Activated T-cell treated with anti-CD3 and anti-CD28 coated beads, Interleukin-2, amount 50 U/mL, for 24 hours (primary cell): ENCODE measurements at regions not wholly inside any gene's neighbourhood (a gene's known extent, or its start where the extent isn't known, plus 50 kb on each side); places are given as distances from the start of the nearest gene placed in this dataset.

Experiments used
- DNase-seq: peaks from one replicate; pipeline ENCODE4 v3.0.0-alpha.2; 2020
- H3K27ac Mint-ChIP-seq: 2 replicates; pipeline ENCODE4 v1.8.0; 2020; ENCODE audit warnings: mild to moderate bottlenecking, mixed read lengths
- H3K27me3 Mint-ChIP-seq: 2 replicates; pipeline ENCODE4 v1.8.0; 2020; ENCODE audit warnings: mixed read lengths
- H3K36me3 Mint-ChIP-seq: 2 replicates; pipeline ENCODE4 v1.8.0; 2020; ENCODE audit warnings: low read depth, mixed read lengths
- H3K4me1 Mint-ChIP-seq: 2 replicates; pipeline ENCODE4 v1.8.0; 2020; ENCODE audit warnings: low read depth, mixed read lengths
- H3K4me3 Mint-ChIP-seq: 2 replicates; pipeline ENCODE4 v1.8.0; 2020; ENCODE audit warnings: mild to moderate bottlenecking, moderate library complexity, mixed read lengths
- H3K9me3 Mint-ChIP-seq: 2 replicates; pipeline ENCODE4 v1.8.0; 2020; ENCODE audit warnings: mixed read lengths

DNA sequence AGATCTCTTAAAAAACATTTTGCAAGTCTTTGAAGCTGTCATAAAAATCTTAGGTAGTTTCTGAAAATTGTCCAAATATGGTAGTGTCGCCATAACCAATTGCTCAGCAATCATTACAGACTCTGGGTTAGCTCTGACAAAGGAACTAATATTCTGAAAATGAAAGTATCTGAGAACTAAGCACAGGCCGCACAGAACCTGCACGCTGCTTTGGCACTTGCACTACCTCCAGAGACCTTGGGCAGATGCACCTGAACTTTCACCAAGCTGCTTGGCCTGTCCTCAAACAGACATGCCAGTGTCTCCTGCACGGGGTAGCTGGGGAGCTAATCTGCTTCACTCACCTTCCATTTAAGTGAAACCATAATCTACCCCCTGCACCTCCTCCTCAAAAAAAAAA is 317.0 kb downstream of the MAF start:
- no peaks in the 10 kb centered on the region for H3K9me3 Mint-ChIP-seq
- H3K36me3 Mint-ChIP-seq = peaks cover 2% of the 10 kb centered on the region
- peak; percentile 45 for DNase-seq
- peak overlapping the region; percentile 85 for H3K27ac Mint-ChIP-seq
- peaks cover 10% of the 10 kb centered on the region for H3K27me3 Mint-ChIP-seq
- H3K4me3 Mint-ChIP-seq = peak overlapping the region; percentile 34
- H3K4me1 Mint-ChIP-seq = peaks cover 85% of the 10 kb centered on the region

DNA sequence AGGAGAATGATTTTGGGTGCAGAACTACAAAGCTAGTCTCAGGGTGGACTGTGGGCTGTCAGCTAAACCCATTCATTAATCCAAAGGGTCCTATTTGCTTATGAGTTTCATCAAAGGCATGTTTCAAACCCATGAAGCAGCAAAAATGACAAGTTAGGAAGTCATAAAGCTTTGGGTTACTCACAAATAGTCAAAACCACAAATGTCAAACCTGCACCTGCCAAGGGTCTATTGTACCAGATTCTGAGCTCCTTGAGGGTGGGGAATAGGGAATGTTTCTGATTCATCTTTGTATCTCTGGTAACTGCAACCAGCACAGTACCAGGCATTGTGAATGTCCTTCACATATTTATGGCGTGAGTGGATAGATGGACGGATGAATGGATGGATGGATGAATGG is 317.7 kb downstream of the MAF start:
- no peaks in the 10 kb centered on the region for H3K9me3 Mint-ChIP-seq
- H3K4me1 Mint-ChIP-seq = peaks cover 87% of the 10 kb centered on the region
- H3K36me3 Mint-ChIP-seq = peaks cover 2% of the 10 kb centered on the region
- DNase-seq = no peak
- H3K27ac Mint-ChIP-seq = peak overlapping the region; percentile 85
- peaks cover 10% of the 10 kb centered on the region for H3K27me3 Mint-ChIP-seq
- peak overlapping the region; percentile 51 for H3K4me3 Mint-ChIP-seq

DNA sequence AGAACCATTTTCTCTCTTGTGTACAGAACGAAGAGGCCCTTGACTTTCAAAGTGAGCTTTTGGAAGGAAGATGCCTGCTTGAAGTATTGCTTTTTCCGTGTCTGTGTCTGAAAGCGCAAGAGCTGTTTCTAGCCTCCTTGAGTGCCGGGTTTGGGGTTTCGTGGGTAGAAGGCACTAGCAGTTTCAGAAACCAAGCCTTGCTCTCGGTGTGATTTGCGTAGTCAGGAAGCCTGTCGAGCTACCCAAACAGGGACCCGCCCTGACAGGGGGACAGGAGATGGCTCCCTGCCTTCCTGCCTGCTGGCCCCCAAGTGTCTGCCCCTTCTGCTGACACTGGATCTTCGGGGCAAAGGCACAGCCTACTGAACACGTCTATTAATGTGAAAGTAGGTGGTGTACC is 322.0 kb downstream of the MAF start:
- Mint-ChIP-seq H3K4me3 (peak overlapping the region; percentile 61), H3K27me3 (peaks cover 29% of the 10 kb centered on the region), H3K9me3 (no peaks in the 10 kb centered on the region), H3K4me1 (peaks cover 71% of the 10 kb centered on the region), H3K36me3 (no peaks in the 10 kb centered on the region), H3K27ac (peak overlapping the region; percentile 92)
- peak; percentile 70 for DNase-seq

DNA sequence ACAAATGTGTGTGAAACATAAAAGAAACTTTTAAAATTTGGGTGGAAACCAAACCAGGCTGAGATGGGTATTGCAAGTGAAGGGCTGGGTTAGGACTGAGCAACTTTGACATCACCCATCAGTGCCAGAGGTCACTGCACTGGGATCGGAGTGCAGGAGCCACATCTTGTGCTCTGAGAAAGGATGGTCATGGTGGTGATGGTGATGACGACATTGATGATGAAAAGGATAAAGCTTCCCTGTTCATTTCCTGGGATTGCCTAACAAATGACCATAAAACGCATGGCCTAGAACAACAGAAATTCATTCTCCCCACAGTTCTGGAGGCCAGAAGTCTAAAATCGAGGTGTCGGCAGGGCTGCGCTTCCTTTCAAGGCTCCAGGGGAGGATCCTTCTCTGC is 324.0 kb downstream of the MAF start:
- Mint-ChIP-seq H3K27me3 (peaks cover 33% of the 10 kb centered on the region), H3K36me3 (no peaks in the 10 kb centered on the region), H3K27ac (no peak overlapping the region), H3K4me1 (peaks cover 71% of the 10 kb centered on the region), H3K9me3 (no peaks in the 10 kb centered on the region), H3K4me3 (no peak overlapping the region)
- DNase-seq = no peak

DNA sequence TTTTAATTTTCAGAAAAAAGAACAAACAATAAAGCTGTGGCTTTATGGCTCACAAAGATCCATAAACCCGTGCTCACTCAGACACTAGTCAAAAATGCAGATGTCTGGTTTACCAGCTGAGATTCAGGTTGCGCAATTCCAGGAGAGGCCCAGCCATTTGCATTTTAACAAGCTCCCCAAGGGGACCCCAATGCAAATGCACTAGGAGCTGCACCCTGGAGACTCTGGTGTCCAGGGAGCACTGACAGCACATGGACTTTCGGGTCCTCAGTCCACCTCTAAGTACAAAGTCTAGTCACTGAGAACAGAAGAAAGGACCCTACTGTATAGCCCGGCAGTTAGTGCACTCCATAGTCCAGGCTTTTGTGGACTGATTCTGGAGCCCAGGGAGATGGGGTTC is 326.3 kb downstream of the MAF start:
- H3K4me1 Mint-ChIP-seq = peaks cover 72% of the 10 kb centered on the region
- H3K27me3 Mint-ChIP-seq = peaks cover 28% of the 10 kb centered on the region
- no peak for DNase-seq
- H3K36me3 Mint-ChIP-seq = no peaks in the 10 kb centered on the region
- no peak overlapping the region for H3K27ac Mint-ChIP-seq
- no peaks in the 10 kb centered on the region for H3K9me3 Mint-ChIP-seq
- no peak overlapping the region for H3K4me3 Mint-ChIP-seq

DNA sequence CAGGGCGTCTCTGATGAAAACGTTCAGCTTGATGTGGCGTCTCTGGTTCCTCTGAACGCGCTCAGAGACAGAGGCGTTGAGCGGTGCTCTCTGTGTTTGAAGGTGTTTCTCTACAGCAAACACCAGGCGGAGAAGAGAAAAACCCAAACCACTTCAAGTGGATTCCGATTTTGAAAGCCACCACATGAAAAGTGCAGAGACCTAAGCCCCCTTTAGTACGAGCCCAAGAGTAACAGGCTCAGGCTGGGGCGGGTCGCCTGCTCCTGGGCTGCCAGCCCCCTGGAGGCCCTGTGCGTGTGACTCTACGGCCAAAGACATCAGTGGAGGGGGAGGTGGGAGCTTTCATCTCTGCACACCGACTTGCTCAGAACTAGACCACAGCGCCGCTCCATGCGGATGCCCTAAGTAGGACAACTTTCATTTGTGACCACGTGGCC is 328.4 kb downstream of the MAF start:
- Mint-ChIP-seq H3K4me3 (peak overlapping the region; percentile 73), H3K9me3 (peaks cover 4% of the 10 kb centered on the region), H3K36me3 (no peaks in the 10 kb centered on the region), H3K4me1 (peaks cover 75% of the 10 kb centered on the region), H3K27me3 (peaks cover 28% of the 10 kb centered on the region), H3K27ac (peak overlapping the region; percentile 95)
- peak; percentile 80 for DNase-seq

DNA sequence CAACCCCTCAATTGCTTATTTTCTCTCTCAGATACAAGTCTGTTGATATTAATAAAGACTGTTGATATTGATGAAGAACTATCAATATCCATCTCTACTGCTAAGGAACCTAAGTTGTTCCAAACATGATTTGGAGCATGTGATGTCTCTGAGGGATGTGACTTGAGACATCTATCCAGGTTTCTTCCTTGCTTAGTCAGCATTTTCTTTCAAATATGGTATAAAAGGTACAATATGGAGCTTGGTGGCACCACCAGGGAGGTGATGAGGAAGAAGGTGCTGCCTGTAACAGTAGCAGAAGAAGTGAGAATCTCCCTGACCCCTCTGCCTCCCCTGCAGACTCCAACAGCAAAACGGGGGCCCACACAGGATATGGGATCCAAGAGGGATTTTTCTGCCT is 329.0 kb downstream of the MAF start:
- Mint-ChIP-seq H3K4me1 (peaks cover 77% of the 10 kb centered on the region), H3K27me3 (peaks cover 25% of the 10 kb centered on the region)

DNA sequence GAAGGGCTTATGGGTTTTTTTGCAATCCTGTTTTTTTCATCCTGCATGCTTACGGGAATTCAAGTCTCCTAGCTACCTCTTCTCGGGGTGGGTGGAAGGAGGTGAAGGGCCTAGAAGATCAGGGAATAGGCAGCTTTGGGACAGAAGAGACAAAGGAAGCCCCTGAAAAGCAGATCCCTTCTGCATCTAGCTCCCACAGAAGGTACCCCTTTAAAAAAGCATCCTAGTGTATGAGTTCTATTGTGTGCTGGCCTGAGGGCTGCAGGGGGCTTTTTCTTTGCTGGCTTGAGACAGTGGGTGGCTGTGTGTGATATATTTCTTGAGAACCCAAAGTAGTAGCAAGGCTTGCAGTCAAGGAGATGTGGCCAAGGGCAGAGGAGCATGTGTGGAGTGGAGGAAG is 330.5 kb downstream of the MAF start:
- Mint-ChIP-seq H3K27me3 (peaks cover 16% of the 10 kb centered on the region), H3K9me3 (peaks cover 8% of the 10 kb centered on the region), H3K36me3 (no peaks in the 10 kb centered on the region), H3K4me1 (peaks cover 86% of the 10 kb centered on the region), H3K4me3 (peak overlapping the region; percentile 42), H3K27ac (peak overlapping the region; percentile 96)
- DNase-seq = no peak

More for the DNA sequence above, 329.0 kb downstream of the MAF start:
- Mint-ChIP-seq H3K9me3 (peaks cover 7% of the 10 kb centered on the region), H3K27ac (peak overlapping the region; percentile 95), H3K36me3 (no peaks in the 10 kb centered on the region), H3K4me3 (peak overlapping the region; percentile 73)
- no peak for DNase-seq

DNA sequence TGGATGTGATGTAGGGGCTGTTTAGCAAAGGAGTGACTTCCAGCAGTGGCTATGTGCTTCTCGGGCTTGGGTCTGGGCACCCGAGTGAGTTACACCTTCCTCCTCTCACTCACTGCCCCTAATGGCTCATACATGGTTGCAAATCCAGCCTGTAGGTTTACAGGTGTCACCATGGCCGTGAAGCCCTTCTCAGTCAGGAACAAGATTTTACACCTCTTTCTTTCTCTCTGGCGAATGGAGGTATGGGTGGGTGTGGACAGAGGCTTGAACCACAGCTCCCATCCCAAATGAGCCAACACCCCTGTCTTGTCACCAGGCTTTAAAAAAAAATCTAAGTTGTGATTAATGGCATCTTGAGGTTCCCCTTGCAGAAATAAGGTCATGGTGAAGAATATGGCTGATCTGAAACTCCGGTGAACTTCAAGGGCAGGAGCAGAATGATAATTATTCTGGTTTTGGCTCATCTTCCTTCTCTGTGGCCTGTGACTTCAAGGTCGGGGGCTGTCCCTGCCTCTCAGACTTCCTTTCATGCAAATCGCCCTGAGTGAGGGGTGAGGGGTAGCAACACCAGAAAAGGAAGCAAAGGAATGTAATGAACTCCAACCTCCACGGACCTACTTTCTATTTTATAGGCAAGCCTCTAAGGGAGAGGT is 331.2 kb downstream of the MAF start:
- H3K4me1 Mint-ChIP-seq = peaks cover 89% of the 10 kb centered on the region
- H3K27me3 Mint-ChIP-seq = peaks cover 14% of the 10 kb centered on the region
- peak overlapping the region; percentile 42 for H3K4me3 Mint-ChIP-seq
- peak overlapping the region; percentile 96 for H3K27ac Mint-ChIP-seq
- peaks cover 8% of the 10 kb centered on the region for H3K9me3 Mint-ChIP-seq
- peak; percentile 71 for DNase-seq
- H3K36me3 Mint-ChIP-seq = no peaks in the 10 kb centered on the region

DNA sequence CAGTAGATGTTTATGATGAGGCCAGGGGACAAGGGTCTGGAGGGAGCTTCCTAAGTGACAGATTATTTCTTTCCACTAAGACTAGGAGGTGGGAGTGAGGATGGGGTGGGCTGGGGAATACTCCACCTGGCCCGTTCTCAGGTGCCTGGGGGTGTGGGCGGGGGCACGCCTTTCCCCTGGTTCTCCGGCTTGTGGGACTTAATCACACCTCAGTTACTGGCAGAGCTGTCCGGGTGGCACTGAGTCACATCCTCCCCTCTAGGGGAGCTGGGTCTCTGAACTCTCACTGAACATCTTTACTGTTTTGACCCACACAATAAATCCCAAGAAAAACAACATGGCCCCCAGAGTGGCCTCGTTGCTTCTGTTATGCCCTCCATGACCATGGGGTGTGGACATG is 332.8 kb downstream of the MAF start:
- Mint-ChIP-seq H3K4me3 (peak overlapping the region; percentile 58), H3K36me3 (no peaks in the 10 kb centered on the region), H3K9me3 (peaks cover 8% of the 10 kb centered on the region), H3K27ac (peak overlapping the region; percentile 96), H3K4me1 (peaks cover 96% of the 10 kb centered on the region), H3K27me3 (peaks cover 10% of the 10 kb centered on the region)
- peak; percentile 68 for DNase-seq

DNA sequence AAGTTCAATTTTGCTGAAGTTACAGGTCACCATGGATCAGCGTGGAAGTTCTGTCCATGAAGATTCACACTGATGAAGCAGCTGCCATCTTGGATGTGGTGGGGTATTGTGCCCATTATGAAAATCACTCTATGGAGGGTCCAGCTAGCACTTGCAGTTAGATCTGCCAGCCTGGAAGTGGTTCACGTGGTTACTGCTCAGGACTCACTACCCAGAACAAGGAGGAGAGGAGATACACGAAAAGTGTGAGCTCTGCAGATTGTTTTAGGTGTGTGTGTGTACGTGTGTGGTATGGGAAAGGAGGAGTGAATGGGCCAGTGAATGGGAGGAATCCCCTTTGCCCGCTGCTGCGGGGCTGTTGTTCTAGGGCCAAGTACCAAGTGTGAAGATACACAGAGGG is 333.4 kb downstream of the MAF start:
- Mint-ChIP-seq H3K27me3 (peaks cover 14% of the 10 kb centered on the region), H3K27ac (peak overlapping the region; percentile 96), H3K4me3 (no peak overlapping the region), H3K9me3 (peaks cover 8% of the 10 kb centered on the region), H3K4me1 (peaks cover 96% of the 10 kb centered on the region), H3K36me3 (no peaks in the 10 kb centered on the region)
- DNase-seq = no peak

DNA sequence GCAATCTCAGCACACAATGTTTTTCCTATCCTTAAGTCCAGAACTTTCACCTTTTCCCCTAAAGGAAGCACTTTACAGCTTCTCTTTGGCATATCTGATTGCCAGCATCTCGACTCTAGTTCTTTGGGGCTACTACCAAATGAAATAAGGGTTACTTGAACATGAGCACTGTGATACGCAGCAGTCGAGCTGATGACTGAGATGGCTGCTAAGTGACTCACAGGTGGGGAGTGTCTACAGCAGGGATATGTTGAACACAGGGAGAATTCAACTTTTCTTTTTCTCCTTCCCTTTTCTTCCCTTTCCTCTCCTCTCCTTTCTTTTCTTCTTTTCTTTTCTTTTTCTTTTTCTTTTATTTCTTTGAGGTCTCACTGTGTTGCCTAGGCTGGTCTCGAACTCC is 334.8 kb downstream of the MAF start:
- no peak for DNase-seq
- H3K9me3 Mint-ChIP-seq = peaks cover 8% of the 10 kb centered on the region
- H3K4me3 Mint-ChIP-seq = no peak overlapping the region
- H3K27ac Mint-ChIP-seq = peak overlapping the region; percentile 38
- peaks cover 17% of the 10 kb centered on the region for H3K27me3 Mint-ChIP-seq
- H3K4me1 Mint-ChIP-seq = peaks cover 96% of the 10 kb centered on the region
- no peaks in the 10 kb centered on the region for H3K36me3 Mint-ChIP-seq

DNA sequence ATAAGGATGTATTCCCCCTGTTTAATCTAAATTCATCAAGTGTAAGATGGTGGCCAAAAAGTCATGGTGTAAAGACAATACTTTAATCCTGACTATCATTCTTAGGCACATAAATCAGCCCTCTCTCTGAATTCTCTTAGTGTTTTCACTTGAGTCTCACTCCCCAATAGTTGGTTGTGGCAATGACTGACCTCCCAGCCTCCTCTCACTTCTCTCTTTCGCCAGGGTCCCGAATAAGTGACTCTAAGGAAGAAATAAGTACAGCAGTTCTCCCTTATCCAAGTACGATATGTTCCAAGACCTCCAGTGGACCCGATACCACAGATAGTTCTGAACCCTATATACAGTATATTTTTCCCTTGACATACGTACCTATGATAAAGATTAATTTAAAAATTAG is 335.3 kb downstream of the MAF start:
- no peaks in the 10 kb centered on the region for H3K36me3 Mint-ChIP-seq
- H3K27me3 Mint-ChIP-seq = peaks cover 18% of the 10 kb centered on the region
- peaks cover 8% of the 10 kb centered on the region for H3K9me3 Mint-ChIP-seq
- no peak for DNase-seq
- no peak overlapping the region for H3K27ac Mint-ChIP-seq
- peaks cover 92% of the 10 kb centered on the region for H3K4me1 Mint-ChIP-seq
- H3K4me3 Mint-ChIP-seq = no peak overlapping the region

DNA sequence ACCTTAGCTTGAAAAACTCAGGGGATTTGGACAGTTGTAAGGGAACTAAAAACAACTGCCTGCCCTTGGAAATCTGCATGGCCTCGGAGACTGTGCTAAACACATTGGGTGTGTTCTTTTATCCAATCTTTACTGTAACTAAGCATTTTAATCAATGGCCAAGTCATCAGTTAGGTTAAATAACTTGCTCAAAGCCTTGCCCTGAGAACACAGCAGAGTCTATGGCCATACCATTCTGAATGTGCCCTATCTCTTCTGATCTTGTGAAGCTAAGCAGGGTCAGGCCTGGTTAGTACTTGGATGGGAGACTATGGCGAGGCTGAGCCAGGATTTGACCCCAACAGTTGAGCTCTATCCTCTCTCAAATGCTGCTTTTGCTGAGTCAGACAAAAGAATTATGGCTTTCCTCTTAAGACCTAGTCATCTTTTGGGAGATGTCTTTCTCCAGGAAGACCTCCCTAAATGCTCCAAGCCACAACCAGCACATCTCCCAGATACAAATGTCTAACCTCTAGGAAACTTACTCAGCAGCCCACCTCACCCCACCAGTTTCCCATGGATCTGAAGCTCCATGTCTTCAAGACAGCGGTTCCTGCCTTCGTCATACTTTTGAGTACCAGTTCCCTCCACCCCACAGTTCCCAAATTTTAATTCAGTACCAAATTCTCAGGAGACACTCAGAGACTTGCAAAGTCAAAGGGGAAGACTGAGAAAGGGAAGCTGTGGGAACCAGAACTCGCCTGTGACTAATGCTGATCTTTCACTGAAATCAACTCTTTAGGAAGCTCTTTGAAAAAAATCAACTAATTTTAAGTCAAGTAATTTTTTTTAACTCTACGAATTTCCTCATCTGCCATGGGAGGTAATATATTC is 336.1 kb downstream of the MAF start:
- peak overlapping the region; percentile 45 for H3K27ac Mint-ChIP-seq

DNA sequence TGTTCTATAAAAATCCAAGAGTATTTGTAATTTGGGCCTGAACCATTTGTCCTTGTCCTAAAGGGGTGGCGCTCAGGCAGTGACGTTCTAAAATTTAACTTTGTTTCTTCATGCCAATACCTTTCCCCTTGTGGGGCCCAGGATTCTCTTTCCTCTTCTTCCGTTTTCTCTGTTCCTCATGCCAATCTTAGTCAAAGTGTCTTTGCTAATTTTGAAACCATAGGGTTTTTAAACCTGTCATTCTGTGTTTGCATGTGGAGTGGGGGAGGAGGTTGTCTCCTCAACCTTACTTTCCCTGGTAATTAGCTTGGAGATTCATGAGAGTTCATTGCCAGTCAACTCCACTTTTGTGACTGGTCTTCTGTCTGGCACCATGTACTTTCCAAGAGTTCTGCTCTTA is 337.1 kb downstream of the MAF start:
- H3K36me3 Mint-ChIP-seq = no peaks in the 10 kb centered on the region
- peak overlapping the region; percentile 18 for H3K27ac Mint-ChIP-seq
- H3K27me3 Mint-ChIP-seq = peaks cover 18% of the 10 kb centered on the region
- H3K4me1 Mint-ChIP-seq = peaks cover 75% of the 10 kb centered on the region
- DNase-seq = no peak
- no peak overlapping the region for H3K4me3 Mint-ChIP-seq
- H3K9me3 Mint-ChIP-seq = peaks cover 8% of the 10 kb centered on the region

More for the DNA sequence above, 336.1 kb downstream of the MAF start:
- H3K36me3 Mint-ChIP-seq = no peaks in the 10 kb centered on the region
- H3K4me1 Mint-ChIP-seq = peaks cover 85% of the 10 kb centered on the region
- H3K9me3 Mint-ChIP-seq = peaks cover 8% of the 10 kb centered on the region
- DNase-seq = no peak
- H3K4me3 Mint-ChIP-seq = no peak overlapping the region
- peaks cover 18% of the 10 kb centered on the region for H3K27me3 Mint-ChIP-seq
